ENCODE measurements at regions not wholly inside any gene's neighbourhood (a gene's known extent, or its start where the extent isn't known, plus 50 kb on each side); places are given as distances from the start of the nearest gene placed in this dataset.

DNA sequence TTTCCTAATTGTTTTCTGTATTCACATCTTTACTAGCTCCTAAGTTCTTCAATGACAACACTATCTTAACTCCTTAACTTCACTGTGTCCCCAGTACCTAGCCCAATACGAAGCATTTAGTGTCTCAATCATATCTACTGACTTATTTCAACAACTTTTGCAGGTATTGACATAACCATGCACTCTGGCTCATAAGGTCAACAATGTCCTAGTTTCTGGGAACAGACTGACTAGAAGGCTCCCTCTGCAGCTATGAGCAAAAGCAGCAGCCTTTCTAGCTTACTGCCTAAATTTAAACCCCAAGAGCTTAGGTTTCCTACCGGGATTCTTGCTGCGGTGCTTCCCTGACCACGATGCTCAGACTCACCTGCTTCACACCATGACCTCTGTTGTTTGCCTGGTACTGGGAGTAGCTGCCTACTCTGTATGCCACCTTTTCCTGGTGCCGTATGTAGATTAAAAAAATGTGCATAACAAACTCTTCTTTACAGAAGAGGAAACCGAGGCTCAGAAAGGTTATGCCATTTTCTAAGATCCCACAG is 767.7 kb downstream of the TUSC7 start:
- TF ChIP-seq GATA3 (IDR thresholded peaks at IDR 0.05; ENCODE audit: low read depth, low read length) (no peak), GATA2 (IDR thresholded peaks at IDR 0.05; ENCODE audit: low read depth, low read length) (no peak)
